Colonic mucosa (tissue), 4 donors: ENCODE measurements at regions not wholly inside any gene's neighbourhood (a gene's known extent, or its start where the extent isn't known, plus 50 kb on each side); places are given as distances from the start of the nearest gene placed in this dataset.

Source experiments
- DNase-seq: peaks from one replicate; pipeline ENCODE4 v3.0.0-alpha.2; 2020
- H3K27ac ChIP-seq: fragments of 200-600 bp; one replicate; pipeline ENCODE4 v1.8.0; 2021
- H3K27me3 ChIP-seq: fragments of 200-600 bp; one replicate; pipeline ENCODE4 v1.8.0; 2021
- H3K36me3 ChIP-seq: fragments of 200-600 bp; one replicate; pipeline ENCODE4 v1.8.0; 2021
- H3K4me1 ChIP-seq: fragments of 200-600 bp; one replicate; pipeline ENCODE4 v1.8.0; 2021; ENCODE audit warnings: mild to moderate bottlenecking
- H3K4me3 ChIP-seq: fragments of 200-600 bp; one replicate; pipeline ENCODE4 v1.8.0; 2021
- H3K9ac ChIP-seq, 2 donors: one replicate each; pipeline ENCODE4 v1.7.0; 2013; ENCODE audit warnings: control low read depth in 2 of 2, low read depth in 2 of 2, low read length in 2 of 2
- H3K9me3 ChIP-seq: fragments of 200-600 bp; one replicate; pipeline ENCODE4 v1.8.0; 2021
- intact Hi-C: fragments of 100-400 bp; cut with DNase I; formaldehyde crosslinking; loops from one replicate; pipeline ENCODE4 v1.14.1; 2022
- TF ChIP-seq, protein P1 (sequence below): fragments of 200-600 bp; IDR thresholded peaks from one replicate; pipeline ENCODE4 v1.8.0; 2022; ENCODE audit warnings: antibody characterized with exemption, mild to moderate bottlenecking
- donor health status: healthy.
- donor health status: DM: no; HTN: no; CAD: no.
- donor health status: DM: no; HTN: no; CAD: no.

DNA sequence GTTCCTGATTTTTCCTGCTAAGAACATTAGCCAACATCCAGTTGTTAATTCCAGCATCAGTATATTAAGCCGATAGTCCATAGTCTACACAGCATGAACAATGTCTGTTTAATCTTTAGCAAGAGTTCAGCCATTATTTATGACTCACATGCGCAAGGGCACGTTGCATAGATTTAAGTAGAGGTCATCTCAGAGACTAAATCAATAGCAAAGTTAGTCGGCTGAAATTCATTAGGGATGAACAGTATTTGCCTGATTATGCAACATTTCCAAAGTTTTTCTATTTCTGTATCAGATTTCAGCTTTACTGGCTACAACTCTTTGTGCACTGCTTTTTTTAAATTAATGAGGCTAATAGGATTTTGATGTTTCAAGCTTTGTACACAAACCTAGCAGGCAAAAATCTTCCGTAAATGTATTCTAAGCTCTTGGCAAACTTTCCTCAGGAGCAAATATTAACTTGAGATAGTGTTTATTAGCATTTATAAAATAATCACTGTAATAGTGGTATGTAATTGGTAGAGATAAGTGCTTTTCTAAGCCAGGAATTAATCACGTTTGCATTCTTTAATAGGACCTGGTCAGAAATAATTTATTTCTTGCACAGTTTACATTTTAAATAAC is 578.7 kb upstream of the ID2 start:
- no peaks in the 10 kb centered on the region for H3K27me3 ChIP-seq
- H3K4me3 ChIP-seq = no peak overlapping the region
- no peak overlapping the region for H3K27ac ChIP-seq
- H3K36me3 ChIP-seq = no peaks in the 10 kb centered on the region
- H3K9me3 ChIP-seq = no peaks in the 10 kb centered on the region
- no peak for DNase-seq
- H3K9ac ChIP-seq = no peak overlapping the region
- intact Hi-C loops = no loop called here
- no peaks in the 10 kb centered on the region for H3K4me1 ChIP-seq
- TF ChIP-seq, protein P1, sequence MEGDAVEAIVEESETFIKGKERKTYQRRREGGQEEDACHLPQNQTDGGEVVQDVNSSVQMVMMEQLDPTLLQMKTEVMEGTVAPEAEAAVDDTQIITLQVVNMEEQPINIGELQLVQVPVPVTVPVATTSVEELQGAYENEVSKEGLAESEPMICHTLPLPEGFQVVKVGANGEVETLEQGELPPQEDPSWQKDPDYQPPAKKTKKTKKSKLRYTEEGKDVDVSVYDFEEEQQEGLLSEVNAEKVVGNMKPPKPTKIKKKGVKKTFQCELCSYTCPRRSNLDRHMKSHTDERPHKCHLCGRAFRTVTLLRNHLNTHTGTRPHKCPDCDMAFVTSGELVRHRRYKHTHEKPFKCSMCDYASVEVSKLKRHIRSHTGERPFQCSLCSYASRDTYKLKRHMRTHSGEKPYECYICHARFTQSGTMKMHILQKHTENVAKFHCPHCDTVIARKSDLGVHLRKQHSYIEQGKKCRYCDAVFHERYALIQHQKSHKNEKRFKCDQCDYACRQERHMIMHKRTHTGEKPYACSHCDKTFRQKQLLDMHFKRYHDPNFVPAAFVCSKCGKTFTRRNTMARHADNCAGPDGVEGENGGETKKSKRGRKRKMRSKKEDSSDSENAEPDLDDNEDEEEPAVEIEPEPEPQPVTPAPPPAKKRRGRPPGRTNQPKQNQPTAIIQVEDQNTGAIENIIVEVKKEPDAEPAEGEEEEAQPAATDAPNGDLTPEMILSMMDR = no peak

DNA sequence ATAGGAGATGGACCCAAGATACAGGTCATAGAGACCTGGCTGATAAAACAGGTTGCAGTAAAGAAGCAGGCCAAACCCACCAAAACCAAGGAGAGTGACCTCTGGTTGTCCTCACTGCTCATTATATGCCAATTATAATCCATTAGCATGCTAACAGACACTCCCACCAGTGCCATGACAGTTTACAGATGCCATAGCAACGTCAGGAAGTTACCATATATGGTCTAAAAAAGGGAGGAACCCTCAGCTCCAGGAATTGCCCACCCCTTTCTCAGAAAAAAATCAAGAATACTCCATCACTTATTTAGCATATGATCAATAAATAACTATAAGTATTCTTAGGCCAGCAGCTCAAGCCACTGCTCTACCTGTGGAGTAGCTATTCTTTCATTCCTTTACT is 574.7 kb upstream of the ID2 start:
- intact Hi-C loops = no loop called here
- no peaks in the 10 kb centered on the region for H3K9me3 ChIP-seq
- no peak overlapping the region for H3K9ac ChIP-seq
- H3K4me1 ChIP-seq = no peaks in the 10 kb centered on the region
- TF ChIP-seq, protein P1 = no peak
- no peak overlapping the region for H3K4me3 ChIP-seq
- H3K27me3 ChIP-seq = no peaks in the 10 kb centered on the region
- H3K27ac ChIP-seq = no peak overlapping the region
- no peaks in the 10 kb centered on the region for H3K36me3 ChIP-seq
- no peak for DNase-seq

DNA sequence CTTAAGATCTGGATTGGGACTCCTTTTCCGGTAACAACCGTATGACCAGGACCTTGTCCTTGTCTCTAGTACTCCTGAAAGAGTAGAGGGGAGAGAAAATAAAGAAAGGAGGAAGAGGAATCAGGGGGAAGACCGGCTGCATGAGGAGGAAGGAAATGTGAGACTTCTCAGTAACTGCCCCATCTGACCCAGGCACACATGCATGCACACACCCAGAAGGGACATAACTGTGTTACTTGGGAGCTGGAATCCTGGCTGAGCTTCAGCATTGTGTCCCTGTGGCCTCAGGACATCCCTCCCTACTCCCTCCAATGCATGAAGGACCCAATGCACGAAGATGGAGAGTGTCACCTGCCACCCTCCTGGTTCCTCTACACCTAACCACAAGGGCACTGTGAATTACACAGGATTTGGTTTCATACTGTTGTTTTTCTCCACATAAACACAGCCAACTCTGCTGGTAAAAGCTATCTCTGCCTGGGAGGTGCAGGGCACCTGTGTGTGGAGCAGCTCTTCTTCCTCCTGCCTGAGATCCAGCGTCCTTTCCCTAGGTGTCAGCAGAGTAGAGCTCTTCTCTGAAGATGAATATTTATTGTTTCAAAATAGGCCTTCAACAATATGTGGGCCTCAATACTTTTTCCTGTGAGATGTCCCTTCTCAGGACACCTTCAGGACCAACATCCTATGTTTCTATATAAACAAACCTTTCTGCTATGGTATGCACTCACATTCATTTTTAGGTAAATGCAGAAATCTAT is 574.1 kb upstream of the ID2 start:
- no peaks in the 10 kb centered on the region for H3K27me3 ChIP-seq
- no peaks in the 10 kb centered on the region for H3K9me3 ChIP-seq
- TF ChIP-seq, protein P1 = no peak
- H3K4me1 ChIP-seq = no peaks in the 10 kb centered on the region
- DNase-seq = no peak
- intact Hi-C loops = no loop called here
- H3K36me3 ChIP-seq = no peaks in the 10 kb centered on the region
- H3K4me3 ChIP-seq = no peak overlapping the region
- no peak overlapping the region for H3K9ac ChIP-seq
- H3K27ac ChIP-seq = no peak overlapping the region

DNA sequence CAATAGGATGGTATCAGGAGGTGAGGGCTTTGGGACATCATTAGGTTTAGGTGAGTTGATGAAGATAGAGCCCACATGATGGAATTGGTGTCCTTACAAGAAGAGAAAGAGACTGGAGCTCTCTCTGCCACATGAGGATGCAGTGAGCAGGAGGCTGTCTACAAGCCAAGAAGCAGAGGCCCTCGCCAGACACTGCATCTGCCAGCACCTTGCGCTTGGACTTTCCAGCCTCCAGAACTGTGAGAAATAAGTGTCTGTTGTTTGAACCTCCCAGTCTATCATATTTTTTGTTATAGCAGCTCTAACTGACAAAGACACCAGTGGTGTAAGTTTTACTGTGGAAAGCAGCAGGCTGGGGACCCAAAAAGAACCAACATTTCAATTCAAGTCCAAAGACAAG is 571.1 kb upstream of the ID2 start:
- Histone ChIP-seq H3K9ac (no peak overlapping the region), H3K4me1 (no peaks in the 10 kb centered on the region), H3K27ac (no peak overlapping the region), H3K4me3 (no peak overlapping the region), H3K36me3 (no peaks in the 10 kb centered on the region), H3K27me3 (no peaks in the 10 kb centered on the region), H3K9me3 (no peaks in the 10 kb centered on the region)
- TF ChIP-seq, protein P1 = no peak
- intact Hi-C loops = no loop called here
- no peak for DNase-seq

DNA sequence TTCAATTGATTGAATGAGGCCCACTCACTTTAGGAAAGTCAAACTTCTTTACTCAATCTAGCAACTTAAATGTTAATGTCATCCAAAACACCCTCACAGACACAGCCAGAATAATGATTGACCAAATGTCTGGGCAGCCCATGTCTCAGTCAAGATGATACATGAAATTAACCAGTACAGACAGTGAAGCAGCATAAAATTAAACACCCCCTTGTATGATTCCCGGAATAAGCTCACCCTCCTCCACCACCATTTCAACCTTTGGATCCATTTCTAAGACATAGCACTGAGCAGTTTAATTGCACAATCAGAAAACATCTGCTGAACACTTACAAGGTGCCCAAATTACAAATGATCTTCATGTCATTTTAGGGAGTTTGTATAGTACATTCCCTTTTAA is 570.7 kb upstream of the ID2 start:
- Histone ChIP-seq H3K9me3 (no peaks in the 10 kb centered on the region), H3K9ac (no peak overlapping the region), H3K27ac (no peak overlapping the region), H3K27me3 (no peaks in the 10 kb centered on the region), H3K4me3 (no peak overlapping the region), H3K4me1 (no peaks in the 10 kb centered on the region), H3K36me3 (no peaks in the 10 kb centered on the region)
- TF ChIP-seq, protein P1 = no peak
- intact Hi-C loops = no loop called here
- no peak for DNase-seq
